ENCODE measurements at regions not wholly inside any gene's neighbourhood (a gene's known extent, or its start where the extent isn't known, plus 50 kb on each side); places are given as distances from the start of the nearest gene placed in this dataset.

- no peak for TF ChIP-seq CTCF (IDR thresholded peaks at IDR 0.05; ENCODE audit: insufficient read depth, low read depth, low read length, missing control alignments)
- H3K4me3 ChIP-seq (ENCODE audit: low read length) = no peak overlapping the region
- no peak for DNase-seq (ENCODE audit: low read depth)
Measured at GRCh38 chr2:114156366-114157056, 266.6 kb downstream of the ACTR3 start.

- no peak for TF ChIP-seq CTCF (IDR thresholded peaks at IDR 0.05; ENCODE audit: insufficient read depth, low read depth, low read length, missing control alignments)
- no peak overlapping the region for H3K4me3 ChIP-seq (ENCODE audit: low read length)
- no peak for DNase-seq (ENCODE audit: low read depth)
Measured at GRCh38 chr2:114157057-114157385, 267.1 kb downstream of the ACTR3 start.

GRCh38 chr2:114160263-114160981 is 270.5 kb downstream of the ACTR3 start:
- no peak overlapping the region for H3K4me3 ChIP-seq (ENCODE audit: low read length)
- no peak for DNase-seq (ENCODE audit: low read depth)
- no peak for TF ChIP-seq CTCF (IDR thresholded peaks at IDR 0.05; ENCODE audit: insufficient read depth, low read depth, low read length, missing control alignments)

- no peak for TF ChIP-seq CTCF (IDR thresholded peaks at IDR 0.05; ENCODE audit: insufficient read depth, low read depth, low read length, missing control alignments)
- no peak overlapping the region for H3K4me3 ChIP-seq (ENCODE audit: low read length)
- DNase-seq (ENCODE audit: low read depth) = no peak
Measured at GRCh38 chr2:114161371-114161770, 271.5 kb downstream of the ACTR3 start.

GRCh38 chr2:114167799-114168198 is 274.6 kb upstream of the DPP10 start:
- DNase-seq (ENCODE audit: low read depth) = no peak
- TF ChIP-seq CTCF (IDR thresholded peaks at IDR 0.05; ENCODE audit: insufficient read depth, low read depth, low read length, missing control alignments) = no peak
- H3K4me3 ChIP-seq (ENCODE audit: low read length) = no peak overlapping the region

- no peak for TF ChIP-seq CTCF (IDR thresholded peaks at IDR 0.05; ENCODE audit: insufficient read depth, low read depth, low read length, missing control alignments)
- DNase-seq (ENCODE audit: low read depth) = peak; percentile 10
- no peak overlapping the region for H3K4me3 ChIP-seq (ENCODE audit: low read length)
Measured at GRCh38 chr2:114170070-114170469, 272.4 kb upstream of the DPP10 start.

GRCh38 chr2:114175507-114175906 is 266.9 kb upstream of the DPP10 start:
- no peak overlapping the region for H3K4me3 ChIP-seq (ENCODE audit: low read length)
- no peak for TF ChIP-seq CTCF (IDR thresholded peaks at IDR 0.05; ENCODE audit: insufficient read depth, low read depth, low read length, missing control alignments)
- DNase-seq (ENCODE audit: low read depth) = no peak
